Epithelial cell of prostate (primary cell): ENCODE measurements at regions not wholly inside any gene's neighbourhood (a gene's known extent, or its start where the extent isn't known, plus 50 kb on each side); places are given as distances from the start of the nearest gene placed in this dataset.
A peak's percentile ranks its signal among the peaks of the same experiment; 100 is the strongest.

ENCODE experiments used
- DNase-seq: peaks from one replicate; pipeline ENCODE4 v3.0.0-alpha.2; 2011; ENCODE audit warnings: low read depth, low spot score
- H3K27ac ChIP-seq: fragments of 450-650 bp; 2 replicates; pipeline ENCODE4 v1.5.1; 2017; ENCODE audit warnings: mild to moderate bottlenecking

DNA sequence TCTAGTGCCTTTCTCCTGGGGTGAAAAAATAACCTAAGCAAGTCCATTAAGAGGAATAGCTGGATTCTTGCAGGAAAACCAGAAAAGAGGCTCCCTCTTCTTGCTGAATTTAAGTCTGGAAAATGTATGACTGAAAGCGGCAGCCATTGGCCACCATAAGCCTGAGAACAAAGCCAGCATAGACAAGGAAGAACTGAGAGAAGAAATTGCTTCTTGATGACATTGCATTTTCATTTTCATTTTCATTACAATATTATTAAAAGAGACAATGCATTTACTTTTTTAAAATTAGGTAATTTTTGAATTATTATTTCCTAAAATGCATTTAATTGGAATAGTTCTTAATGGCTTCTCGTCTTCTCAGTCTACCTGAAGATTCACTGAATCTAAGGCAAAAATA lies 1157.5 kb upstream of the ZEB2 start:
- DNase-seq: no peak
- H3K27ac ChIP-seq: no peak overlapping the region

DNA sequence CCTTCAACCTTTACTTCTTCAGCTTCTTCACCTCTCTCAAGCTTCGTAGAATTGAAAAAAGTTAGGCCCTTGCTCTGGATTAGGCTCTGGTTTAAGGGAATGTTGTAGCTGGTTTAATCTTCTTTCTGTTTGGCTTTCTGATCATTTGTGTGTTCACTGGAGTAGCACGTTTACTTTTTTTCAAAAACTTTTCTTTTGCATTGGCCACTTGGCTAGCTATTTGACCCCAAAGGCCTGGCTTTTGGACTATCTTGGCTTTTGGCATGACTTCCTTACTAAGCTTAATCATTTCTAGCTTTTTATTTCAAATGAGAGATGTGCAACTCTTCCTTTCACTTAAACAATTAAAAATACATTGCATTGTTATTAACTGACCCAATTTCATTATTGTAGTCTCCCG lies 1154.8 kb upstream of the ZEB2 start:
- no peak overlapping the region for H3K27ac ChIP-seq
- DNase-seq: no peak

DNA sequence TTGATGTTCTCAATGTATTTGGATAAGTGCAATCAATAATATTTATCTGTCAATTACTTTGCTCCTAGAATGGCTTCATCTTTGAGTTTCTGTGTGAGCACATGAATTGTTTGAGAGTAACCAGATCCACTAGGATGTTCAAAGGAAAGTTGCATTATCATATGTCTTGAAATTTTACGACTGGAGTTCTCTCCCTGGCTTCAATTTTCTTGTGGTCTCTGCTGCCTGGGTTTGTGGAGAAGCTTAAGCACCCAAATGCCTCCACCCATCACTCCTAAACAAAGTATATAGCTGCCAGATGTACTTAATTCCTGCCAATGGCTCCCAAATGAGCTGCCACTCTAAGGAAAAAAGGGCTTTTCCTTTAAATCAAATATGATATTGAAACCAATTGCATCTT lies 1149.4 kb upstream of the ZEB2 start:
- no peak for DNase-seq
- H3K27ac ChIP-seq: no peak overlapping the region

DNA sequence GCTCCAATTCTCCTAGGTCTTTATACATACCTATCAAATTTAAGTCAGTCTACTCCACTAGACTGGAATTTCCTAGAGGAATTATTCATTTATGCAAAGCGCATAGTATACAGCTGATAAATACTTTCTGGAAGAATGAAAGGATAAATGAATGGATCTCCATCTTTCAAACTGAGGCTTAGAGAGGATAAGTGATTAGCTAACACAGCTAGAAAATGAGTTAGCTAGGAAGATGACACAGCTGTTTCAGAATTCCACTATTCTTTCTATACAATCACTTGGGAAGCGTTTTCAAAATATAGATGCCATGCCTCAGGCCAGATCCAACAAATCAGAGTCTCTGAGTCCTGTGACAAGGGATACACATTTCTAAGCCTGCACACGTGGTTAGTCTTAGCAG lies 1146.6 kb upstream of the ZEB2 start:
- DNase-seq: no peak
- no peak overlapping the region for H3K27ac ChIP-seq

DNA sequence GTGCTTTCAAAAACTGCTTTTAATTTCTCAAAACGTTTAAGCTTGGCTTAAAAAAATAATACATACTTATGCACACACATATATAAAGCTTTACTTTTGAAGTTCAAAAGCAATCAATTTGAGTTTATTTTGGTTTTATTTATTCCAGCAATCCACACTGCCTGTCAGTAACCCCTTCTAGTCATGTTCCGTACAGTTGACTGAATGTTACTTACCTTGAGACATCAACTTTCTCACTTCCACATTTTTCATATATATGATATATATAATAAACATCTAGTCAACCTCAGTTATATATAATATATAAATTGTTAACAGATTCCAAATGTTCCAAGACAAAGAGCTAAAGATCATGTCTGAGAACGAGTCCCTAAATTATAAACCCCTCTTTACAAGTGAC lies 1137.3 kb upstream of the ZEB2 start:
- no peak overlapping the region for H3K27ac ChIP-seq
- no peak for DNase-seq

DNA sequence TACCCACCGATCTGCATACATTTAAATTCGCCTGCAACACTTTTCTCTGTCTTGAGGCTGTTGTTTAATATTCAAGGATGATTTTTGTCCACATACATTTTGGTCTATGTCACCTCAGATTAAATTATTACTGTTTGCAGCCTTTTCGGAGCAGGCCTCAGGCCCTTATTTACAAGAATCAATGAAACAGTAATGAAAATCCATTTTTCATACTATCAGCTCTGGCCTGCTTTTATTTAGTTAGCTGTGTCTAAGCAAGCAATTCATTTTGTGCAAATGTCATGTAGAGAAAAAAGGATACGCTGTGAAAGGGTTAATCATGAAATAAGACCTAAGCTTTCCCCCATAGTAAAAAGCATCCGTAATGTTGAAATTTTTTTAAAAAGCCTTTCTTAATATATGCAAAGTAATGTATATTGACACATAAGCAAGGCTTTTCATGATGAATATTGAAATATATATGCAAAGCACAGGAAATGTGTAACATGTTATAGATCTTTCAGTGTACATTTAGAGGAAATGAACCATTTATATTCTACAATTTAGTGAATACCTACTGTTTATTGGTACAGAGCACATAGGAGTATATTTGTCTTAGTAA lies 1135.3 kb upstream of the ZEB2 start:
- no peak for DNase-seq
- no peak overlapping the region for H3K27ac ChIP-seq

DNA sequence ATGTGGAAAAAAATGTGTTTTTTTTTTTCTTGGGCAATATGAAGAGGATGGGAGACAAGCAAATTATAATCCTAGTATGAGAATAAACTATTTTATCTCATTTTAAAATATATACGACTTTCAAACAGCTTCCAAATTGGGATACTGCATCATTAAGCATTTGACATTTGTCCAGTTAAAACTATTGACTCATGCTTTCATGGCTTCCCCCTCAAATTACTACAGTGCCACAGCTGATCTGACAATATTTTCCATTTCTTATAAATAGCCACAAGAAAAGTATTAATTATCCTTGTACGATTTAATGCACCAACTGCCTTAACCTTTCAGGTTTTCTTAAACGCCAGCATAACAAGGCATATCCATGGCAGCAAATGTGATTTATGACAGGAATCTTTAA lies 1134.8 kb upstream of the ZEB2 start:
- no peak overlapping the region for H3K27ac ChIP-seq
- DNase-seq: no peak

DNA sequence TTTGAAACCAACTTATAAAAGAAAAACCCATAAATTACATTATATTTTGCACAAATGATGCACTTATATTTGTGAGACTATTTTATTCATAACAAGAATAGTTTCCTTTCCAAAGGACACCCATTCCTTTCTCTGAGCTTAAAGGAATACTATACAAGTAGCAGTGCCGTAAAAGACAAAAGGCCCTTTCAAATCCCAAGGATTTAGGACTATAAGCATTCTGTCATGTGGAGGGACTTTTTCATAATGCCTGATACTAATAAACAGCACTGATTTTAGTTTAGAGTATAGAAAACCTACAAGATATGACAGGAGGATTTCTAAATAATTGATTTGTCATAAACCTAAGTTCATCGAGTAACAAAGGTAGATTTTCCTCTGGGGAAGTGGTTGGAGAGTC lies 1134.2 kb upstream of the ZEB2 start:
- H3K27ac ChIP-seq: peak overlapping the region; percentile 73
- no peak for DNase-seq

DNA sequence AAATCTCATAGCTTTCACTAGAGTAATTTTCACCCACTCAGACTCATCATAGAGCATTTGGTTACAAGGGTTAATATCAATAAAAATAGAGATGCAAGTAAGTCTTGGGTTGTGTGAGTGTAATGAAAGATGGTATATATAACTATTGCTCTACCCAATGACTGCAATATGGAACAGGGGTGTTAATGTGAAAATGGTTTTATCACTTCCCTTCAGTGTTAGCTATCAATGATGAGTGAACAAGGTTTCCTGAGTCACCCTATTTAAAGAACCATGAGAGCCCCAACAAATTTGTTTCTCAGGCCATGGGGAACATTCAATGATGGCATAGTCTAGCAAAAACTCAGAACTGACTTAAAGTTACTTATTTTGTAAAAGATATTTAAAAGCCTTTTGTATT lies 1133.6 kb upstream of the ZEB2 start:
- H3K27ac ChIP-seq: peak overlapping the region; percentile 73
- no peak for DNase-seq

DNA sequence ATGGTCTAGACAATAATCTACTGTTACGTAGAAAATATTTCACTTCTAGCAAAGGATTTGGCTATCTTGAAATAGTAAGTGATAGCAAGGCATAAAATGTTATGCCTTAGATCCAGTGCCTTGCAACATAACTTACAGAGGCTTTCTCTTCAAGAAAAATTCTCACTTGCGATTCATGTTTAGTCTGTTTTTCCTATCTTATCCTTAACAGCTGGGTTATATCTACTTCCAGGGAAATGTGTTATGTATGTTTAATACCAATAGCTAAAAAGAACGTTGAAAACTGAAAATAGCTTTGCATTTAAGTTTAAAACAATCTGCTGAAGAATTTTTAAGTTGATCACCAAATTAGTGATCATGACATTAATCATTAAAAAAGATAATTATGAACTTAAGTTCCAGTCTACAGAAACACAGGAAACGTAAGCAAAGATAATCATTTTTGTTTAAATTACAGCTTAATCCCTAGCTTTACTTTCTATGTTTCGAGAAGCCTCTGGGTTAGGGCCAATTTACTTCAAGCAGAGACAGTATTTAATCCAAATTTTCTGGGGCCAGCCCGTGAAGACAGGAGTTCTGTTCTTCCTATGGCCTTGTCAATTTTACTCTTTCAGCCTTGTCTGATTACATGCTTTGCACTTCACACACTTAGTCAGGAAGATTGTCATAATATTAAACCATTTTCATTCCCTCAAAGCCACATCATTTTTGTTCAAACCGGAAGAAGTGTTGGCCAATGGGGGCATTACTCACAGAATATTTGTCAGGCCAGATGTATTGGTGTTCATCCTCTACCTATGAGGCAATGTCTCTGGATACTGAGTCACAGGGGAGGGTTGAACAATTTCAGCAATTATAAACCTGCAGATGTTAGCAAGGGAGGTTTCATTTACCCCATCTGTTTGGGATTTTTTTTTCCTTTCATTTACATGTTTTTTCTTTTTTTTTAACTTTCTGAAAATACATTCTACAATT lies 1132.9 kb upstream of the ZEB2 start:
- DNase-seq: peak; percentile 85
- peak overlapping the region; percentile 73 for H3K27ac ChIP-seq

DNA sequence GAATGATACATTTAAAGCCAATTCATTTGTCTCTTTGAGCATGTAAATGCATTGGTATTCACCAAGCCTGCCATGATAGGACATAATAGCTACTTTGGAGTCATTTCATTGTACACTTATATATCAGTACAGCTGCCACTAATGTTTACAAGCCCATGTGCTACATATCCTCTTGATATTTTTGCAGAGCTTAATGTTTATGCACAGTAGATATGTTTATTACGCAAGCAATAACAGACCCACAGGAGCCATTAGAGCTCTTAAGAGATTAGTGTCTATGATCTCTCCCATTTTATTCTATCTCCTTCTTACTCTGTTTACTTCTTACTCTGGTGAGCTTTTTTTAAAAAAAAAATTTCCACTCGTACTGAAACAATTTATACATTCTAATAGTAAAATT lies 1132.1 kb upstream of the ZEB2 start:
- no peak overlapping the region for H3K27ac ChIP-seq
- DNase-seq: no peak

DNA sequence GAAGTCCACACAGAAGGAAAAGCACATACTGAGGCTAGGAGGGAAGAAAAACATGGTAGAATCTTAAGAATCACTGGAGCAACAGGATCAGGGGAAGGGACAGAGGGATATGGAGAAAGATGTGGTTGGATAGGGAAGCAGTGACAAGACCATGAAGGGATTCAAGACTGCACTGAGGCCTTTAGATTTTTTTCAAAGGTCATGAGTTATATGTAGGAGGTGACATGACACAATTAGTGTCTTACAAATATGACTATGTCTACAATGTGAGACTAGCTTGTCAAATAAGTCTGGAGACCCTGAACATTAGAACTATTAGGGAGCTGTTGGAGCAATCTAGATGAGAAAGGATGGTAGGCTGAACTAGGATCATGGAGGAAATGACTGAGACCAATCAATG lies 1130.3 kb upstream of the ZEB2 start:
- H3K27ac ChIP-seq: no peak overlapping the region
- no peak for DNase-seq

DNA sequence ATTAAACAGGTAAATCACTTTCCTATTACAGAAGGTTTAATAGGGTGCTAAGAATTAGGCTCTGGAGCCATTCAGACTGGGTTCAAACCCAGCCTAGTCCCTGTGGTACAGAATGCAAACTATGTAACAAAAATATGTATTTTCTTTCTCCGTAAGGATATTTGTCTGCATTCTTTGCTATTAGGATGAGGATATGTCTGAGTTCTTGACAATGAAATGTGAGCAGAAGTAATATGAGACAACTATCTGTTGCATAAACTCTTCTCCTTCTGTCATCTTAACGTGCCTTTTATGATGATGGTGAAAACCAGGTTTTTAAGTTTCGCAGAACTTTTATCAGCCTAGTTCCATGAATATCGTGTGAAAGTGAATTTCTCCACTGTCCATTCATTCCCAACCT lies 1129.1 kb upstream of the ZEB2 start:
- DNase-seq: no peak
- no peak overlapping the region for H3K27ac ChIP-seq

DNA sequence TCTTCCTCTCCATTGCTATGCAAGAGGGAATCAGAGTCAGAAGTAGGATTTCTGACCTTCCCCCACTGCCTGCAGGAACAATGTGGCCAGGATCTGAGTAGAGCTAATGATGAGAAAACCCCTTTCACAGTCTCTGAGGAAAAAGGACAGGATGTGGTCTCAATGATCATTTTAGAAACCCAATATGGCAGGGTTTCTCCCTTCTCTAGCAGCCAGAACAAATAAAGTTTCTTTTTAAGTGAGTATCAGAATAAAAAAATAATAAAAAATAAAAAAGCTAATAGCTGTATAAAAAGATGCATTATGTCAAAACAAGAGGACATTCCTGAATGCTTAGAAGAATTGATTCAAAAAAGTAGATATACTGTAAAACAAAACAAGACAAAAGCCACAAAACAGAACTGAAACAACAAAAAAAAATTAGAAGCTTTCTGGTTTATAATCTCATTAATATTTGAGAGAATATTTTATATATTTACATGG lies 1124.9 kb upstream of the ZEB2 start:
- no peak for DNase-seq
- no peak overlapping the region for H3K27ac ChIP-seq

DNA sequence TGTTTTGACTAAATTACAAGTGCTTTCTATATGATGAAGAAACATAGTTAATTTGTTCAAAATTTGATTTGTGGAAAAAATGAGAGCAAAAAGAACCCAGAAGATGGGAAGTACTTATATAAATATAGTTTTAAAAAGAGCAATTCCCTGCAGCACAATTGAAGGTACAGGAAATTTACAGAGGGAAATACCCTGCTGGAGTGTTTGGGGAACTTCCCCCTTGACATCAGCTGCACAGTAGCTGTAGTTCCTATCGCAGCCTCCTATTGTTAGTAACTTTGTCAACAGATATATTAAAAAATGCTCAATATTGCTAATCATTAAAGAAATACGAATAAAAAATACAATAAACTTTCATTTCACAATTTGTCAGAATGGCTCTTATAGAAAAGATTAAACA lies 1118.8 kb upstream of the ZEB2 start:
- no peak for DNase-seq
- H3K27ac ChIP-seq: no peak overlapping the region

DNA sequence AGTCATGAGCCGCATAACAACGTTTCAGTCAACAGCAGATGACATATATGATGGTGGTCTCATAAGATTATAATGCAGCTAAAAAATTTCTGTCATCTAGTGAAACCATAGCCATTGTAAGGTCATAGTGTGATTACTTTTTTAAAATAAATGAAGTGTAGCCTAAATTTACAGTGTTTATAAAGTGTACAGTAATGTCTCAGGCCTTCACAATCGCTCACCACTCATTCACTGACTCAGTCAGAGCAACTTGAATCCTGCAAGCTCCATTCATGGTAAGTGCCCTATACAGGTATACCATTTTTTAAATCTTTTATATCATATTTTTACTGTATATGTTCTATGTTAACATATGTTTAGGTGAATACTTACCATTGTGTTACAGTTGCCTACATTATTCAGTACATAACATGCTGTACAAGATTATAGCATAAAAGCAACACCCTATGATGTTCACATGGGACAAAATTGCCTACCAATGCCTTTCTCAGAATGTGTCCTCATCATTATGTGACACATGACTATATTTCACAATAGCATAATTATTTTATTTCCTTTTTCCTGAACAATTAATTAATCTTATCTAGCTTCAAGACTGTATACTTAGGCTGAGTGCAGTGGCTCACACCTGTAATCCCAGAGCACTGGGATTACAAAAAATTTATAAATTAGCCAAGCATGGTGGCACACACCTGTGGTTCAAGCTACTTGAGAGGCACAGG lies 1115.9 kb upstream of the ZEB2 start:
- no peak for DNase-seq
- H3K27ac ChIP-seq: no peak overlapping the region

DNA sequence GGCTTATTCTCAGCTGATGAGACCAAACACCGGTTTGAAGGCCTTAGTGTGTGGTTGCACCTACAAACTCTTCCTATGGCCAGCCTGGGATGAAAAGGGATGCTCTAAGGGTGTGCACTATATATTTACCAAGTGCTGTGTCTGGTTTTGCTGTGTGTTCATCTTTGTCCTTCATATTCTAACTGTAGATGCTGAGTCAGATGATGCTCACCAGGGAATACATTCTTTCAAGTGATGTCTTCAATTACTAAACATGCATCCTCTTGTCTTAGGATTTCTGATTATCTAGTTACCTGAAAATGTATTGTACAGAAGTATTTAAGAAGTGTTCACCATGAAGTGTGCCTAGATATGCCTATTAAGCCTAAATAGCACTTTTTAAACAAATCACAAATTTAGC lies 1111.6 kb upstream of the ZEB2 start:
- H3K27ac ChIP-seq: no peak overlapping the region
- DNase-seq: no peak

DNA sequence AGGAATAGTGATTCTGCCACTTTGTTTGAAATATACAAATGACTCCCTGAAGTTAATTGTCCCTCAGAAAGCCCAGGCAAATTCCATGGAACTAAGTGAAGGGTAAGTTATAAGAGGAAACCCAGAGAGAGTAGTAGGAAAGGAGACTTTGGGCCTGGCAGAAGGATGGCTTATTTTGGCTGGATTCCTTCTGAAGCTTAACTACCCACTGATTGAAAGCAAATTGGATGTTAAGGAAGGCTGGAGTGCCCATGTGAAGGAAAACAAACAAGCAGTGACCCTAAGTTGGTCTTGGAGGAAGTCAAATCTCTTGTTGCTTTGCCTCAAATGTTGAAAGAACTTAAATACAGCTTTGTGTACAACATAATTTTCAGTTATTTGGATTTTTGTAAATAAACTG lies 1106.4 kb upstream of the ZEB2 start:
- H3K27ac ChIP-seq: no peak overlapping the region
- no peak for DNase-seq

DNA sequence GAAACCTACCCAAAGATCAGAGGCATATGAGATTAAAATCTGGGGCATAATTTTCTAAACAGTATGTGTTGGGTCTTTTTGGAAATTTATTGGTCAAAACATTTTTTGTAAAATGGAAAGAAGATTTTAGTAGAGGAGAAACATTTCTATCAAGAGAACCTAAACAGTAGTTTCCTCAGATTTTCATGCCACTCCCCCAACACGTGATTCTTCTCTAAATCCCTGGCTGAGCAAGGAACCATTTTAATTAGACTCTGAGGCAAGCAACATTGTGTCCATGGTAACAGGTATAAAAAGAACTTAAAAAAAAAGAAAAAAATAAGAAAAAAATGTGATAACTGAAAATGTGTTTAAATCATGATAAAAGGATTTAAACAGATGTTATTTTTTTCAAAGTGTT lies 1105.2 kb upstream of the ZEB2 start:
- no peak overlapping the region for H3K27ac ChIP-seq
- DNase-seq: no peak

DNA sequence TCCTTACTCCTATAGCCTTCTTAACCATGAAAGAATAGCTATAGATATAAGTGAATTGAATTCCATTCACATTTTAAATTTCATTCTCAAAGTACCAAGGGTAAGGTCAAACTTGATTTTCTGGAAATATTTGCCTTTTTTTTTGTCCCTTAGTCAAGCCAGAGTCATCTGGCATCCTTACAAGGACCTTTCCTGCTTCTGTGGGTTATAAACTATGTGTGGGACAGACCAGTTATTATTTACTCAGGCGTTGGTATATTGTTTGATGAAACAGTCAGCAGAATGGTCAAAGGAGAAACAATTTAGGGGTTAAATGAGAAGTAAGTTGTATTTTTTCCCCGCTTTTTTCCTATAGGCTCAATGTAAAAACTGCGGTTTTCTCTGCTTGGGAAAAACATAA lies 1103.2 kb upstream of the ZEB2 start:
- H3K27ac ChIP-seq: peak overlapping the region; percentile 6
- DNase-seq: no peak

DNA sequence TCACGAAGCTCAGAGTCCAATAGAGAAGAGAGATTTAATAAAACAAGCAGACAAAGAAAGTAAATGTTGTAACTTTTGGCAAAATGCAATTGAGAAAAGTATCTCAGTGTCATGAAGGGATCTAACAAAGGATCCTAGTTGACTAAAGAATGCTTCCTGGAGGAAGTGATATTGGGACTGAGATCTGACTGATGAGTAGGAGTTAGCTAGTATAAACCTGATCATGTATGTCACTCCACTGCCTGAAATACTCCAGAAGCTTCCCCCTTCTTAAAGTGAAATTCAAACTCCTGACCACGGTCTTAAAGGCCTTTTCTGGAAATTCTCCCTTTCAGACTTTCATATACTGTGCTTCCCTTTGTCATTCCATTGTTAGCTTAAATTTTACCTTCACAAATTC lies 1102.4 kb upstream of the ZEB2 start:
- DNase-seq: no peak
- peak overlapping the region; percentile 6 for H3K27ac ChIP-seq
